ENCODE measurements at regions not wholly inside any gene's neighbourhood (a gene's known extent, or its start where the extent isn't known, plus 50 kb on each side); places are given as distances from the start of the nearest gene placed in this dataset.

GRCh38 chr12:74051848-74052247, 485.8 kb upstream of the ATXN7L3B start:
- Histone ChIP-seq H3K27me3 (no peaks in the 10 kb centered on the region), H3K4me1 (no peaks in the 10 kb centered on the region), H3K4me3 (no peak overlapping the region), H3K9me3 (no peaks in the 10 kb centered on the region), H3K27ac (no peak overlapping the region), H3K36me3 (no peaks in the 10 kb centered on the region)
- TF ChIP-seq EP300 (IDR thresholded peaks at IDR 0.05) (no peak), POLR2A (IDR thresholded peaks at IDR 0.05) (no peak), CTCF (IDR thresholded peaks at IDR 0.05) (no peak)
- WGBS, 2 donors = 70 to 83% methylated on average over 1 of the region's 1 CpG
- DNase-seq = no peak
- ATAC-seq (ENCODE audit: low FRiP score in 2 of 2) = no peak

- H3K27me3 ChIP-seq = no peaks in the 10 kb centered on the region
- DNase-seq = no peak
- WGBS, 2 donors = 75 to 80% methylated on average over 1 to 2 of the region's 2 CpGs
- no peak overlapping the region for H3K27ac ChIP-seq
- no peak for ATAC-seq (ENCODE audit: low FRiP score in 2 of 2)
- no peaks in the 10 kb centered on the region for H3K4me1 ChIP-seq
- H3K4me3 ChIP-seq = no peak overlapping the region
- TF ChIP-seq CTCF (IDR thresholded peaks at IDR 0.05) = no peak
- no peak for TF ChIP-seq EP300 (IDR thresholded peaks at IDR 0.05)
- TF ChIP-seq POLR2A (IDR thresholded peaks at IDR 0.05) = no peak
- no peak for TF ChIP-seq POLR2AphosphoS5 (IDR thresholded peaks at IDR 0.05)
- H3K36me3 ChIP-seq = no peaks in the 10 kb centered on the region
- H3K9me3 ChIP-seq = no peaks in the 10 kb centered on the region
These were observed 471.2 kb upstream of the ATXN7L3B start for GRCh38 chr12:74066476-74066875.

- TF ChIP-seq EP300 (IDR thresholded peaks at IDR 0.05) (no peak), CTCF (IDR thresholded peaks at IDR 0.05) (no peak), POLR2A (IDR thresholded peaks at IDR 0.05) (no peak), POLR2AphosphoS5 (IDR thresholded peaks at IDR 0.05) (no peak)
- no peak for ATAC-seq (ENCODE audit: low FRiP score in 2 of 2)
- WGBS, 2 donors = 93 to 96% methylated on average over 3 of the region's 3 CpGs
These were observed 466.5 kb upstream of the ATXN7L3B start for GRCh38 chr12:74071182-74071581.

GRCh38 chr12:74076918-74077317, 460.7 kb upstream of the ATXN7L3B start:
- no peaks in the 10 kb centered on the region for H3K9me3 ChIP-seq
- ATAC-seq (ENCODE audit: low FRiP score in 2 of 2) (no peak), DNase-seq (no peak)
- TF ChIP-seq CTCF (IDR thresholded peaks at IDR 0.05) = no peak
- TF ChIP-seq POLR2AphosphoS5 (IDR thresholded peaks at IDR 0.05) = no peak
- TF ChIP-seq POLR2A (IDR thresholded peaks at IDR 0.05) = no peak
- no peak for TF ChIP-seq EP300 (IDR thresholded peaks at IDR 0.05)
- H3K27me3 ChIP-seq = no peaks in the 10 kb centered on the region
- no peaks in the 10 kb centered on the region for H3K36me3 ChIP-seq
- H3K27ac ChIP-seq = no peak overlapping the region
- no peak overlapping the region for H3K4me3 ChIP-seq
- no peaks in the 10 kb centered on the region for H3K4me1 ChIP-seq

More at GRCh38 chr12:74071182-74071581, 466.5 kb upstream of the ATXN7L3B start:
- Histone ChIP-seq H3K27ac (no peak overlapping the region), H3K27me3 (no peaks in the 10 kb centered on the region), H3K4me1 (no peaks in the 10 kb centered on the region), H3K36me3 (no peaks in the 10 kb centered on the region), H3K9me3 (no peaks in the 10 kb centered on the region), H3K4me3 (no peak overlapping the region)
- no peak for DNase-seq

- H3K9me3 ChIP-seq = no peaks in the 10 kb centered on the region
- H3K4me1 ChIP-seq = no peaks in the 10 kb centered on the region
- ATAC-seq (ENCODE audit: low FRiP score in 2 of 2) (no peak), DNase-seq (no peak)
- no peaks in the 10 kb centered on the region for H3K27me3 ChIP-seq
- no peak overlapping the region for H3K4me3 ChIP-seq
- H3K27ac ChIP-seq = no peak overlapping the region
- H3K36me3 ChIP-seq = no peaks in the 10 kb centered on the region
- 67 to 75% methylated on average over 2 of the region's 2 CpGs for WGBS, 2 donors
- TF ChIP-seq CTCF (IDR thresholded peaks at IDR 0.05) (no peak), EP300 (IDR thresholded peaks at IDR 0.05) (no peak), POLR2A (IDR thresholded peaks at IDR 0.05) (no peak), POLR2AphosphoS5 (IDR thresholded peaks at IDR 0.05) (no peak)
These were observed 432.2 kb upstream of the ATXN7L3B start for GRCh38 chr12:74105434-74105833.
